HG03103 (cell line): ENCODE measurements at regions not wholly inside any gene's neighbourhood (a gene's known extent, or its start where the extent isn't known, plus 50 kb on each side); places are given as distances from the start of the nearest gene placed in this dataset.
"Not testable (repeated sequence)": the region's sequence is repeated elsewhere in the genome, so short reads cannot be mapped to it uniquely, and the experiment has no call there.

Experiments used
- ATAC-seq: cut with Tn5 transposase; IDR thresholded peaks from one replicate; pipeline ENCODE4 v1.9.1; 2021; ENCODE audit warnings: low read depth; ENCODE audit not compliant: unreplicated experiment

GRCh38 chrX:81348388-81348787 lies 146.5 kb downstream of the SH3BGRL start:
- ATAC-seq: no peak

- ATAC-seq: no peak
Measured at GRCh38 chrX:81354954-81355353, 153.1 kb downstream of the SH3BGRL start.

- ATAC-seq: no peak
Measured at GRCh38 chrX:81355436-81355835, 153.5 kb downstream of the SH3BGRL start.

GRCh38 chrX:81367291-81367690 lies 165.4 kb downstream of the SH3BGRL start:
- ATAC-seq: no peak

GRCh38 chrX:81377329-81377728 lies 175.4 kb downstream of the SH3BGRL start:
- no peak for ATAC-seq

- ATAC-seq: no peak
Measured at GRCh38 chrX:81378560-81378959, 176.7 kb downstream of the SH3BGRL start.

GRCh38 chrX:81390237-81390636 lies 188.3 kb downstream of the SH3BGRL start:
- ATAC-seq: peak; percentile 91

GRCh38 chrX:81392396-81392795 lies 190.5 kb downstream of the SH3BGRL start:
- no peak for ATAC-seq

- ATAC-seq: no peak
Measured at GRCh38 chrX:81405781-81406180, 203.9 kb downstream of the SH3BGRL start.

- ATAC-seq: no peak
Measured at GRCh38 chrX:81411517-81411916, 209.6 kb downstream of the SH3BGRL start.

GRCh38 chrX:81412428-81412827 lies 210.5 kb downstream of the SH3BGRL start:
- ATAC-seq: no peak

GRCh38 chrX:81412857-81413256 lies 211.0 kb downstream of the SH3BGRL start:
- not testable (repeated sequence) for ATAC-seq

GRCh38 chrX:81414630-81415029 lies 212.7 kb downstream of the SH3BGRL start:
- no peak for ATAC-seq
